Left lung (tissue), 4 donors: ENCODE measurements at regions not wholly inside any gene's neighbourhood (a gene's known extent, or its start where the extent isn't known, plus 50 kb on each side); places are given as distances from the start of the nearest gene placed in this dataset.

Experiments
- ATAC-seq: fragments of 200-7000 bp; cut with Tn5 transposase; one replicate; pipeline ENCODE4 v1.9.1; 2020; ENCODE audit warnings: moderate library complexity
- DNase-seq, 4 donors: peaks; one replicate each; pipeline ENCODE4 v3.0.0-alpha.2; 2013 to 2020
- H3K27ac ChIP-seq, 2 donors: fragments of 200-600 bp; sonication (generic) in 1 of 2; one replicate each; pipeline versions ENCODE4 v1.5.0 to v1.8.0; 2020 to 2021
- H3K27me3 ChIP-seq, 2 donors: fragments of 200-600 bp; sonication (generic) in 1 of 2; one replicate each; pipeline versions ENCODE4 v1.5.0 to v1.8.0; 2020 to 2021
- H3K36me3 ChIP-seq, 2 donors: fragments of 200-600 bp; sonication (generic) in 1 of 2; one replicate each; pipeline versions ENCODE4 v1.5.0 to v1.8.0; 2020 to 2021
- H3K4me1 ChIP-seq, 2 donors: fragments of 200-600 bp; one replicate each; pipeline ENCODE4 v1.8.0; 2021
- H3K4me3 ChIP-seq, 2 donors: fragments of 200-600 bp; sonication (generic) in 1 of 2; one replicate each; pipeline versions ENCODE4 v1.5.0 to v1.8.0; 2020 to 2021; ENCODE audit warnings: mild to moderate bottlenecking in 1 of 2
- H3K9me3 ChIP-seq, 2 donors: fragments of 200-600 bp; sonication (generic) in 1 of 2; one replicate each; pipeline versions ENCODE4 v1.5.0 to v1.8.0; 2020 to 2021
- intact Hi-C, 2 donors: fragments of 100-400 bp; cut with DNase I; formaldehyde crosslinking; loops; one replicate each; pipeline versions ENCODE4 v1.11.2 to v1.14.2; 2022
- TF ChIP-seq, protein P1 (sequence below), 2 donors: fragments of 200-600 bp; sonication (generic) in 1 of 2; IDR thresholded peaks; one replicate each; pipeline versions ENCODE4 v1.5.0 to v1.8.0; 2021; ENCODE audit warnings: antibody characterized with exemption in 2 of 2
- donor health status: DM: no; HTN: yes; CAD: no.
- donor health status: DM: no; HTN: no; CAD: no.

DNA sequence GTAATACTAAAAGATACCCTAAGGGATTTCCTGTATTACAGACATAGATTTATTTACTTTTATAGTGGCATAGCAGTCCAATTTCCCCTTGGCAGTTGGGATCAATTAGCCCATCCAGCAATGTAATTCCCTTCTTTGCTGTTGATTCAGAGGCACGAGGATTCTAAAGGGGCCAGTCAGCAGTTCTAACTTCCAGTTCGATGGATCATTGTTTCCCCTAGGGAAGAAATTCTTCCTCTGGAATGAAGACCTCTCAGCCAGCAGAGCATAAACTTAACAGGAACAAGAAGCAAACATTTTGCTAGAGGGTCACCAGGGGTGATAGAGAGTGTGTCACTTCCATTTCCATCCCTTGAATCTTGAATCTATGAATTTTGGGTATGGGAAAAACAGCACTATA lies 395.7 kb upstream of the NOVA1 start:
- no peaks in the 10 kb centered on the region for H3K36me3 ChIP-seq
- no peak for DNase-seq
- no peak overlapping the region for H3K27ac ChIP-seq
- intact Hi-C loops = no loop called here
- no peak overlapping the region for H3K4me3 ChIP-seq
- no peaks in the 10 kb centered on the region for H3K27me3 ChIP-seq
- no peaks in the 10 kb centered on the region for H3K9me3 ChIP-seq
- H3K4me1 ChIP-seq = no peaks in the 10 kb centered on the region
- TF ChIP-seq, protein P1, sequence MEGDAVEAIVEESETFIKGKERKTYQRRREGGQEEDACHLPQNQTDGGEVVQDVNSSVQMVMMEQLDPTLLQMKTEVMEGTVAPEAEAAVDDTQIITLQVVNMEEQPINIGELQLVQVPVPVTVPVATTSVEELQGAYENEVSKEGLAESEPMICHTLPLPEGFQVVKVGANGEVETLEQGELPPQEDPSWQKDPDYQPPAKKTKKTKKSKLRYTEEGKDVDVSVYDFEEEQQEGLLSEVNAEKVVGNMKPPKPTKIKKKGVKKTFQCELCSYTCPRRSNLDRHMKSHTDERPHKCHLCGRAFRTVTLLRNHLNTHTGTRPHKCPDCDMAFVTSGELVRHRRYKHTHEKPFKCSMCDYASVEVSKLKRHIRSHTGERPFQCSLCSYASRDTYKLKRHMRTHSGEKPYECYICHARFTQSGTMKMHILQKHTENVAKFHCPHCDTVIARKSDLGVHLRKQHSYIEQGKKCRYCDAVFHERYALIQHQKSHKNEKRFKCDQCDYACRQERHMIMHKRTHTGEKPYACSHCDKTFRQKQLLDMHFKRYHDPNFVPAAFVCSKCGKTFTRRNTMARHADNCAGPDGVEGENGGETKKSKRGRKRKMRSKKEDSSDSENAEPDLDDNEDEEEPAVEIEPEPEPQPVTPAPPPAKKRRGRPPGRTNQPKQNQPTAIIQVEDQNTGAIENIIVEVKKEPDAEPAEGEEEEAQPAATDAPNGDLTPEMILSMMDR (IDR thresholded peaks at IDR 0.05) = no peak
- ATAC-seq = no peak

DNA sequence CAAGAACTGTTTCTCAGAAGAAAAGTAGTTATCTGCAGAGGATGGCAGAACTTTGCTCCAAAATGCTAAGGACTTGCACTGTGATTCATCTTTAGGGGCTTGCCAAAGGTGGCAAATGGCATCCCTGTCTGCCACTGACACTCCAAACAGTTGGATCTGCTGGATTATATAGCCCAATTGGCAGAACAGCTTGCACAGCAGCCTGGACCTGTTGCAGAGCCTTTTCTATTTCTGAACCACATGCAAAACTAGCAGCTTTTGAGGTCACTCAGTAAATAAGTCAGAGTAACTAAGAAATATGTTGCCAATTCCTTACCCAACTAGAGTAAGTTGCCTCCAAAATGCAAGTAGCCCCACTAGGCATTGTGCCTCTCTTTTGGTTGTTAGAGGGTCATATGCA lies 397.5 kb upstream of the NOVA1 start:
- intact Hi-C loops = no loop called here
- DNase-seq (no peak), ATAC-seq (no peak)
- H3K36me3 ChIP-seq = no peaks in the 10 kb centered on the region
- no peak overlapping the region for H3K27ac ChIP-seq
- no peak overlapping the region for H3K4me3 ChIP-seq
- TF ChIP-seq, protein P1 (IDR thresholded peaks at IDR 0.05) = no peak
- H3K4me1 ChIP-seq = no peaks in the 10 kb centered on the region
- no peaks in the 10 kb centered on the region for H3K27me3 ChIP-seq
- H3K9me3 ChIP-seq = no peaks in the 10 kb centered on the region

DNA sequence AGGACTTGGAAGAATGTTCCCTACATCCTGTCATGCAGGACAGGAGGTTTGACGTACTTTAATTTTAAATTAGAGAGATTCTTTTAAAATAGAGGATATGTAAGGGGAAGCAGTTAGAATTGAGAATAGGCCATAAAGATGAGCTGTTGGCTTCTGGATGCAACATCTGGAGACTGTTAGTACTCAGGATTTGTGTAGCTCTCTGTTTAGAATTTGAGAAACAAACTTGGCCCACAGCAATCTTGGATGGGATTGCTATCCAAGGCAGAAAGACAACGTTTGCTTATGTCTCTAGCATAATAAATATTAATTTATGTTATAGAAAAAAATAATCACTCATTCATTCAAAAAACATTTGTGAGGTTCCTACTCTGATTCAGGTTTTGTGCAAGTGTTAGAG lies 398.4 kb upstream of the NOVA1 start:
- H3K36me3 ChIP-seq = no peaks in the 10 kb centered on the region
- TF ChIP-seq, protein P1 (IDR thresholded peaks at IDR 0.05) = no peak
- DNase-seq = peak in 1 of 4 donors; percentile 47
- no peak overlapping the region for H3K27ac ChIP-seq
- intact Hi-C loops = no loop called here
- H3K9me3 ChIP-seq = no peaks in the 10 kb centered on the region
- no peaks in the 10 kb centered on the region for H3K27me3 ChIP-seq
- ATAC-seq = no peak
- H3K4me1 ChIP-seq = no peaks in the 10 kb centered on the region
- no peak overlapping the region for H3K4me3 ChIP-seq

DNA sequence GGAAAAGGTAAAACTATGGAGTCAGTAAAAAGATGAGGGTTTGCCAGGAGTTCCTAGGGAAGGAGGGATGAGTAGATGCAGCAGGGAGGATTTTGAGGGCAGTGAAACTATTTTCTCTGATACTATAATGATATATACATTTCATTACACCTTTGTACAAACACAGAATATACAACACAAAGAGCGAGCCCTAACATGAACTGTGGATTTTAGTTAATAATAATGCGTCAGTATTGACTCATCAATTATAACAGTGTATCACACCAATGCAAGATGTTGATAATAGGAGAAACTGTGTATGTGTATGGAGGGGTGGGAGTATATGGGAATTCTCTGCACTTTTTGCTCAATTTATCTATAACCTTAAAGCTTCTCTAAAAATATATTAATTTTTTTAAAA lies 404.3 kb upstream of the NOVA1 start:
- TF ChIP-seq, protein P1 (IDR thresholded peaks at IDR 0.05) = no peak
- H3K27ac ChIP-seq = no peak overlapping the region
- H3K4me3 ChIP-seq = no peak overlapping the region
- ATAC-seq (no peak), DNase-seq (no peak)
- no peaks in the 10 kb centered on the region for H3K27me3 ChIP-seq
- no peaks in the 10 kb centered on the region for H3K9me3 ChIP-seq
- no peaks in the 10 kb centered on the region for H3K4me1 ChIP-seq
- no peaks in the 10 kb centered on the region for H3K36me3 ChIP-seq
- intact Hi-C loops = no loop called here

DNA sequence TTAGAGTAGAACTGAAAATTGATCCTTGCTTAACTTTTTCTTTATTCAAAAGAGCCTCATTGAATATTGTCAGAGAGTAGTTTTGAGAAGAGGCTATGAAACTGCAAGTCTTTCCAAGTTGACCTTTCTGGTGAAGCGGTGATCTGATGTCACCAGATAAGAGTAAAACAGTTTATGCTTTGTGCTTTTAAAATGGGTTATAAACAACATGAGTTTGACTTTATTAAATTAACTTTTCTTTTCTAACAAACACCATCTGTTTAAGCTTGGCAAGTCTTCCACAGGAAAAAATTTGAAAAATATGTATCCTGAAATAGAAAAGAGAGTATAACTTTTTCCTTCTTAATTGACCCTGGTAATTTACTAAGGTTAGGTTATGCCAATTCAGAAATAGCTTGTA lies 408.7 kb upstream of the NOVA1 start:
- Histone ChIP-seq H3K9me3 (peaks cover 0 to 2% of the 10 kb centered on the region in 2 donors), H3K4me1 (no peaks in the 10 kb centered on the region), H3K36me3 (no peaks in the 10 kb centered on the region), H3K4me3 (no peak overlapping the region), H3K27ac (no peak overlapping the region), H3K27me3 (no peaks in the 10 kb centered on the region)
- intact Hi-C loops = no loop called here
- no peak for ATAC-seq
- TF ChIP-seq, protein P1 (IDR thresholded peaks at IDR 0.05) = no peak
- no peak for DNase-seq
